CD4-positive, alpha-beta T cell (primary cell): ENCODE measurements at regions not wholly inside any gene's neighbourhood (a gene's known extent, or its start where the extent isn't known, plus 50 kb on each side); places are given as distances from the start of the nearest gene placed in this dataset.

ENCODE experiments used
- ATAC-seq: fragments of 200-7000 bp; cut with Tn5 transposase; one replicate; pipeline ENCODE4 v1.10.0; 2022; ENCODE audit warnings: mild to moderate bottlenecking; ENCODE audit not compliant: poor library complexity
- CTCF ChIA-PET: fragments of 350-600 bp; sonication (Branson Sonifier 250); formaldehyde crosslinking; loops from one replicate; lab custom pipeline; 2021; ENCODE audit warnings: antibody characterized with exemption, inconsistent platforms; lab: Charles Lee
- POLR2A ChIA-PET: fragments of 350-600 bp; sonication (Branson Sonifier 250); formaldehyde crosslinking; loops from one replicate; lab custom pipeline; 2021; ENCODE audit warnings: antibody characterized with exemption, inconsistent platforms; lab: Charles Lee
- DNase-seq, 14 experiments: peaks; one replicate each; pipeline ENCODE4 v3.0.0-alpha.2; 2013 to 2020; ENCODE audit warnings: mixed read lengths in 2 of 14
- H3K27ac ChIP-seq, 2 donors: one replicate each; pipeline versions ENCODE4 v1.5.1 to v1.7.0; 2013; ENCODE audit warnings: low read length in 2 of 2, low read depth in 1 of 2, mild to moderate bottlenecking in 1 of 2
- H3K27me3 ChIP-seq, 2 experiments: 1 replicate in 1 of 2; 2 replicates in 1 of 2; pipeline versions ENCODE4 v1.6.1 to v1.7.0; 2013; ENCODE audit warnings: low read length in 2 of 2, control low read depth in 1 of 2, mild to moderate bottlenecking in 1 of 2, moderate library complexity in 1 of 2; ENCODE audit not compliant: insufficient read depth in 2 of 2, control insufficient read depth in 1 of 2
- H3K36me3 ChIP-seq: one replicate; pipeline ENCODE4 v1.6.1; 2013; ENCODE audit warnings: low read length, control low read depth; ENCODE audit not compliant: insufficient read depth
- H3K4me1 ChIP-seq: one replicate; pipeline ENCODE4 v1.6.1; 2013; ENCODE audit warnings: low read length, control low read depth; ENCODE audit not compliant: insufficient read depth
- H3K4me3 ChIP-seq: one replicate; pipeline ENCODE4 v1.5.1; 2013; ENCODE audit warnings: mild to moderate bottlenecking, low read length, moderate library complexity
- H3K9me3 ChIP-seq, 2 experiments: 1 replicate in 1 of 2; 2 replicates in 1 of 2; pipeline versions ENCODE4 v1.6.1 to v1.7.0; 2013; ENCODE audit warnings: low read length in 2 of 2, mild to moderate bottlenecking in 2 of 2, control low read depth in 1 of 2, moderate library complexity in 1 of 2; ENCODE audit not compliant: control insufficient read depth in 1 of 2, insufficient read depth in 1 of 2
- H3K27ac Mint-ChIP-seq: one replicate; pipeline ENCODE4 v1.8.0; 2020; ENCODE audit warnings: mixed read lengths
- H3K27me3 Mint-ChIP-seq: one replicate; pipeline ENCODE4 v1.8.0; 2021; ENCODE audit warnings: mixed read lengths
- H3K36me3 Mint-ChIP-seq: one replicate; pipeline ENCODE4 v1.8.0; 2021; ENCODE audit warnings: low read depth, mixed read lengths
- H3K4me1 Mint-ChIP-seq: one replicate; pipeline ENCODE4 v1.8.0; 2021; ENCODE audit warnings: low read depth, mixed read lengths
- H3K4me3 Mint-ChIP-seq: one replicate; pipeline ENCODE4 v1.8.0; 2020; ENCODE audit warnings: mild to moderate bottlenecking, mixed read lengths
- H3K9me3 Mint-ChIP-seq: one replicate; pipeline ENCODE4 v1.8.0; 2020; ENCODE audit warnings: mixed read lengths
- CTCF ChIP-seq: fragments of 200-600 bp; IDR thresholded peaks from one replicate; pipeline ENCODE4 v1.8.0; 2022; ENCODE audit warnings: antibody characterized with exemption, mild to moderate bottlenecking
- intact Hi-C, 2 experiments: fragments of 100-400 bp; cut with DNase I in 1 of 2; cut with micrococcal nuclease in 1 of 2; formaldehyde crosslinking; loops; one replicate each; pipeline versions ENCODE4 v1.15.1 to v1.9.0; 2023 to 2025; cut with DNase I, micrococcal nuclease

GRCh38 chr12:91344408-91344807 lies 161.8 kb upstream of the DCN start:
- no peak overlapping the region for H3K4me3 Mint-ChIP-seq
- no peak for DNase-seq
- Histone ChIP-seq H3K4me1 (no peaks in the 10 kb centered on the region), H3K27me3 (no peaks in the 10 kb centered on the region), H3K9me3 (no peaks in the 10 kb centered on the region), H3K27ac (no peak overlapping the region), H3K36me3 (no peaks in the 10 kb centered on the region), H3K4me3 (no peak overlapping the region)
- intact Hi-C loops = no loop called here
- POLR2A ChIA-PET = no interaction called here
- CTCF ChIA-PET = no interaction called here
- no peak for TF ChIP-seq CTCF
- H3K9me3 Mint-ChIP-seq = no peaks in the 10 kb centered on the region
- ATAC-seq = no peak
- peaks cover 18% of the 10 kb centered on the region for H3K27me3 Mint-ChIP-seq
- H3K27ac Mint-ChIP-seq = no peak overlapping the region
- H3K4me1 Mint-ChIP-seq = no peaks in the 10 kb centered on the region
- no peaks in the 10 kb centered on the region for H3K36me3 Mint-ChIP-seq

GRCh38 chr12:91343010-91343409 lies 160.4 kb upstream of the DCN start:
- Histone ChIP-seq H3K27ac (no peak overlapping the region), H3K36me3 (no peaks in the 10 kb centered on the region), H3K27me3 (no peaks in the 10 kb centered on the region), H3K4me1 (no peaks in the 10 kb centered on the region), H3K4me3 (no peak overlapping the region), H3K9me3 (no peaks in the 10 kb centered on the region)
- ATAC-seq (no peak), DNase-seq (no peak)
- ChIA-PET CTCF (no interaction called here), POLR2A (no interaction called here)
- H3K27me3 Mint-ChIP-seq = peaks cover 24% of the 10 kb centered on the region
- intact Hi-C loops = no loop called here
- H3K4me1 Mint-ChIP-seq = no peaks in the 10 kb centered on the region
- no peaks in the 10 kb centered on the region for H3K9me3 Mint-ChIP-seq
- H3K36me3 Mint-ChIP-seq = no peaks in the 10 kb centered on the region
- H3K4me3 Mint-ChIP-seq = no peak overlapping the region
- H3K27ac Mint-ChIP-seq = no peak overlapping the region
- no peak for TF ChIP-seq CTCF

GRCh38 chr12:91339106-91339505 lies 156.5 kb upstream of the DCN start:
- Mint-ChIP-seq H3K27me3 (peaks cover 24% of the 10 kb centered on the region), H3K4me3 (no peak overlapping the region), H3K27ac (no peak overlapping the region), H3K4me1 (no peaks in the 10 kb centered on the region), H3K9me3 (no peaks in the 10 kb centered on the region), H3K36me3 (no peaks in the 10 kb centered on the region)
- intact Hi-C loops = no loop called here
- Histone ChIP-seq H3K4me1 (no peaks in the 10 kb centered on the region), H3K36me3 (no peaks in the 10 kb centered on the region), H3K27ac (no peak overlapping the region), H3K27me3 (no peaks in the 10 kb centered on the region), H3K9me3 (no peaks in the 10 kb centered on the region), H3K4me3 (no peak overlapping the region)
- ATAC-seq = no peak
- no peak for DNase-seq
- no peak for TF ChIP-seq CTCF
- ChIA-PET CTCF (no interaction called here), POLR2A (no interaction called here)
